Liver (tissue), 8 donors: ENCODE measurements at regions not wholly inside any gene's neighbourhood (a gene's known extent, or its start where the extent isn't known, plus 50 kb on each side); places are given as distances from the start of the nearest gene placed in this dataset.
"Not testable (repeated sequence)": the region's sequence is repeated elsewhere in the genome, so short reads cannot be mapped to it uniquely, and the experiment has no call there.

Experiments used
- DNase-seq: peaks from one replicate; pipeline ENCODE4 v3.0.0-alpha.2; 2017; ENCODE audit warnings: low spot score
- H3K27ac ChIP-seq, 2 donors: one replicate each; pipeline ENCODE4 v1.7.0; 2013; ENCODE audit warnings: inconsistent platforms in 2 of 2, low read length in 2 of 2, control low read depth in 1 of 2, low read depth in 1 of 2, mild to moderate bottlenecking in 1 of 2
- H3K27me3 ChIP-seq, 4 donors: one replicate each; pipeline versions ENCODE4 v1.6.1 to v1.7.0; 2013; ENCODE audit warnings: low read length in 3 of 4, inconsistent platforms in 1 of 4, mild to moderate bottlenecking in 1 of 4, moderate library complexity in 1 of 4; ENCODE audit not compliant: control insufficient read depth in 4 of 4, insufficient read depth in 4 of 4
- H3K36me3 ChIP-seq, 4 donors: one replicate each; pipeline versions ENCODE4 v1.6.1 to v1.7.0; 2013; ENCODE audit warnings: low read length in 3 of 4, mild to moderate bottlenecking in 3 of 4, low read depth in 1 of 4, moderate library complexity in 1 of 4; ENCODE audit not compliant: control insufficient read depth in 4 of 4, insufficient read depth in 3 of 4
- H3K4me1 ChIP-seq, 4 donors: one replicate each; pipeline versions ENCODE4 v1.6.1 to v1.7.0; 2013; ENCODE audit warnings: low read length in 3 of 4, mild to moderate bottlenecking in 3 of 4, moderate library complexity in 1 of 4; ENCODE audit not compliant: control insufficient read depth in 4 of 4, insufficient read depth in 4 of 4
- H3K4me3 ChIP-seq, 3 donors: one replicate each; pipeline versions ENCODE4 v1.6.1 to v1.7.0; 2013; ENCODE audit warnings: low read length in 3 of 3, control low read depth in 1 of 3, low read depth in 1 of 3, mild to moderate bottlenecking in 1 of 3
- H3K9ac ChIP-seq, 2 donors: one replicate each; pipeline ENCODE4 v1.7.0; 2013; ENCODE audit warnings: low read length in 2 of 2, mild to moderate bottlenecking in 2 of 2, moderate library complexity in 2 of 2, control low read depth in 1 of 2, low read depth in 1 of 2
- H3K9me3 ChIP-seq, 4 donors: one replicate each; pipeline versions ENCODE4 v1.6.1 to v1.7.0; 2013; ENCODE audit warnings: low read length in 3 of 4; ENCODE audit not compliant: control insufficient read depth in 4 of 4
- CTCF ChIP-seq: fragments of 150-350 bp; IDR thresholded peaks from 2 replicates; pipeline ENCODE4 v1.5.1; 2017; ENCODE audit warnings: improper control_type of control experiment, low read depth, low read length; ENCODE audit not compliant: missing input control
- FOXA1 ChIP-seq: IDR thresholded peaks from 2 replicates; pipeline ENCODE4 v1.6.1; 2016; ENCODE audit warnings: antibody characterized with exemption
- FOXA2 ChIP-seq: IDR thresholded peaks from 2 replicates; pipeline ENCODE4 v1.6.1; 2016; ENCODE audit warnings: antibody characterized with exemption
- HNF4A ChIP-seq, 2 donors: conservative IDR thresholded peaks; 2 replicates each; pipeline ENCODE4 v1.6.1; 2016; ENCODE audit warnings: antibody characterized with exemption in 2 of 2, mild to moderate bottlenecking in 2 of 2
- HNF4G ChIP-seq: IDR thresholded peaks from 2 replicates; pipeline ENCODE4 v1.6.1; 2016; ENCODE audit warnings: antibody characterized with exemption
- JUND ChIP-seq, 2 donors: IDR thresholded peaks; 2 replicates each; pipeline ENCODE4 v1.6.1; 2016; ENCODE audit warnings: antibody characterized with exemption in 2 of 2
- MAX ChIP-seq: IDR thresholded peaks from 2 replicates; pipeline ENCODE4 v1.6.1; 2016; ENCODE audit warnings: antibody characterized with exemption
- NR2F2 ChIP-seq: IDR thresholded peaks from 2 replicates; pipeline ENCODE4 v1.6.1; 2016; ENCODE audit warnings: antibody characterized with exemption
- RAD21 ChIP-seq, 2 donors: IDR thresholded peaks; 2 replicates each; pipeline ENCODE4 v1.6.1; 2016; ENCODE audit warnings: antibody characterized with exemption in 2 of 2, mild to moderate bottlenecking in 2 of 2
- REST ChIP-seq: IDR thresholded peaks from 2 replicates; pipeline ENCODE4 v1.6.1; 2016; ENCODE audit warnings: antibody characterized with exemption, mild to moderate bottlenecking
- SP1 ChIP-seq: IDR thresholded peaks from 2 replicates; pipeline ENCODE4 v1.6.1; 2018; ENCODE audit warnings: antibody characterized with exemption, mild to moderate bottlenecking
- TAF1 ChIP-seq: conservative IDR thresholded peaks from 2 replicates; pipeline ENCODE4 v1.6.1; 2016; ENCODE audit warnings: antibody characterized with exemption, mild to moderate bottlenecking
- WGBS: extraction: QIAGEN DNeasy Blood & Tissue Kit; methylation state at CpG from one replicate; pipeline ENCODE4 v1.1.7; 2013; 5-methylcytosine and 5-hydroxymethylcytosine counted together
- donor health status: healthy.
- donor health status: healthy.
- donor health status: healthy.
- donor health status: healthy.
- donor health status: healthy.

- not testable (repeated sequence) for H3K36me3 ChIP-seq, H3K9me3 ChIP-seq, H3K27ac ChIP-seq, H3K4me3 ChIP-seq, DNase-seq, H3K4me1 ChIP-seq, H3K9ac ChIP-seq, H3K27me3 ChIP-seq
- WGBS, result 77% methylated on average over 12 of the region's 12 CpGs
These were observed 258.8 kb downstream of the ANAPC1 start for GRCh38 chr2:111625157-111625537.

- H3K4me1 ChIP-seq, result peaks cover 0 to 6% (median 2%) of the 10 kb centered on the region in 4 donors
- H3K36me3 ChIP-seq, result no peaks in the 10 kb centered on the region
- TF ChIP-seq HNF4A (conservative IDR thresholded peaks at IDR 0.05) (no peak), SP1 (no peak), FOXA2 (no peak), CTCF (no peak), JUND (IDR thresholded peaks at IDR 0.05) (no peak), REST (no peak)
- WGBS, result 94% methylated on average over 2 of the region's 2 CpGs
- H3K9ac ChIP-seq, result no peak overlapping the region
- no peak overlapping the region for H3K4me3 ChIP-seq
- H3K27me3 ChIP-seq, result no peaks in the 10 kb centered on the region
- H3K9me3 ChIP-seq, result peaks cover 0 to 2% (median 0%) of the 10 kb centered on the region in 4 donors
- H3K27ac ChIP-seq, result no peak overlapping the region
- DNase-seq, result no peak
These were observed 257.7 kb downstream of the ANAPC1 start for GRCh38 chr2:111626037-111626864.

- Histone ChIP-seq H3K4me1 (peaks cover 0 to 6% (median 2%) of the 10 kb centered on the region in 4 donors), H3K9ac (no peak overlapping the region), H3K36me3 (no peaks in the 10 kb centered on the region), H3K27ac (no peak overlapping the region), H3K27me3 (no peaks in the 10 kb centered on the region), H3K9me3 (peaks cover 0 to 2% (median 0%) of the 10 kb centered on the region in 4 donors), H3K4me3 (no peak overlapping the region)
- no peak for TF ChIP-seq HNF4G
- no peak for TF ChIP-seq JUND (IDR thresholded peaks at IDR 0.05)
- no peak for TF ChIP-seq SP1
- TF ChIP-seq REST, result no peak
- TF ChIP-seq HNF4A (conservative IDR thresholded peaks at IDR 0.05), result no peak
- TF ChIP-seq TAF1, result no peak
- TF ChIP-seq NR2F2, result no peak
- no peak for TF ChIP-seq RAD21 (IDR thresholded peaks at IDR 0.05)
- TF ChIP-seq CTCF, result no peak
- TF ChIP-seq FOXA1, result no peak
- TF ChIP-seq MAX, result no peak
- DNase-seq, result no peak
These were observed 257.2 kb downstream of the ANAPC1 start for GRCh38 chr2:111626865-111627163.
